ENCODE measurements at regions not wholly inside any gene's neighbourhood (a gene's known extent, or its start where the extent isn't known, plus 50 kb on each side); places are given as distances from the start of the nearest gene placed in this dataset.

- intact Hi-C loops (cut with micrococcal nuclease; ENCODE audit: unreplicated experiment), result no loop called here
- no peak overlapping the region for H3K4me3 Mint-ChIP-seq (ENCODE audit: unreplicated experiment)
- H3K4me1 Mint-ChIP-seq (ENCODE audit: low read depth, unreplicated experiment), result no peaks in the 10 kb centered on the region
- CTCF ChIA-PET, result no interaction called here
- no peak for DNase-seq
- POLR2A ChIA-PET, result no interaction called here
- no peak overlapping the region for H3K27ac Mint-ChIP-seq (ENCODE audit: unreplicated experiment)
- peaks cover 5% of the 10 kb centered on the region for H3K27me3 Mint-ChIP-seq (ENCODE audit: insufficient read depth, unreplicated experiment)
- H3K36me3 Mint-ChIP-seq (ENCODE audit: insufficient read depth, unreplicated experiment), result no peaks in the 10 kb centered on the region
- TF ChIP-seq CTCF (IDR thresholded peaks at IDR 0.05; ENCODE audit: insufficient read depth in 1 of 2, low read depth in 1 of 2, low read length in 1 of 2, severe bottlenecking in 1 of 2, unreplicated experiment in 1 of 2), result no peak
- Histone ChIP-seq H3K9me3 (no peaks in the 10 kb centered on the region), H3K36me3 (ENCODE audit: control insufficient read depth, insufficient read depth, low read length) (no peaks in the 10 kb centered on the region), H3K4me1 (no peaks in the 10 kb centered on the region), H3K27me3 (replicated peaks; ENCODE audit: control insufficient read depth, insufficient read depth, low read length) (no peaks in the 10 kb centered on the region), H3K4me3 (ENCODE audit: low read depth, low read length) (no peak overlapping the region)
- no peaks in the 10 kb centered on the region for H3K9me3 Mint-ChIP-seq (ENCODE audit: unreplicated experiment)
- no TSS peak for BruUV-seq (replicated peaks)
These were observed 125.6 kb upstream of the STEAP4 start for GRCh38 chr7:88432301-88432700.

- peaks cover 5% of the 10 kb centered on the region for H3K27me3 Mint-ChIP-seq (ENCODE audit: insufficient read depth, unreplicated experiment)
- H3K36me3 Mint-ChIP-seq (ENCODE audit: insufficient read depth, unreplicated experiment), result no peaks in the 10 kb centered on the region
- DNase-seq, result no peak
- BruUV-seq (replicated peaks), result no TSS peak
- no peaks in the 10 kb centered on the region for H3K27me3 ChIP-seq (replicated peaks; ENCODE audit: control insufficient read depth, insufficient read depth, low read length)
- TF ChIP-seq CTCF (IDR thresholded peaks at IDR 0.05; ENCODE audit: insufficient read depth in 1 of 2, low read depth in 1 of 2, low read length in 1 of 2, severe bottlenecking in 1 of 2, unreplicated experiment in 1 of 2), result no peak
- ChIA-PET CTCF (no interaction called here), POLR2A (no interaction called here)
- H3K9me3 ChIP-seq, result no peaks in the 10 kb centered on the region
- H3K4me1 ChIP-seq, result no peaks in the 10 kb centered on the region
- no peaks in the 10 kb centered on the region for H3K36me3 ChIP-seq (ENCODE audit: control insufficient read depth, insufficient read depth, low read length)
- no peaks in the 10 kb centered on the region for H3K4me1 Mint-ChIP-seq (ENCODE audit: low read depth, unreplicated experiment)
- H3K4me3 Mint-ChIP-seq (ENCODE audit: unreplicated experiment), result no peak overlapping the region
- H3K4me3 ChIP-seq (ENCODE audit: low read depth, low read length), result no peak overlapping the region
- intact Hi-C loops (cut with micrococcal nuclease; ENCODE audit: unreplicated experiment), result no loop called here
- H3K27ac Mint-ChIP-seq (ENCODE audit: unreplicated experiment), result no peak overlapping the region
- H3K9me3 Mint-ChIP-seq (ENCODE audit: unreplicated experiment), result no peaks in the 10 kb centered on the region
These were observed 125.2 kb upstream of the STEAP4 start for GRCh38 chr7:88431882-88432281.

- Histone ChIP-seq H3K4me3 (ENCODE audit: low read depth, low read length) (no peak overlapping the region), H3K9me3 (no peaks in the 10 kb centered on the region), H3K36me3 (ENCODE audit: control insufficient read depth, insufficient read depth, low read length) (no peaks in the 10 kb centered on the region), H3K4me1 (no peaks in the 10 kb centered on the region), H3K27me3 (replicated peaks; ENCODE audit: control insufficient read depth, insufficient read depth, low read length) (no peaks in the 10 kb centered on the region)
- POLR2A ChIA-PET, result no interaction called here
- no peaks in the 10 kb centered on the region for H3K36me3 Mint-ChIP-seq (ENCODE audit: insufficient read depth, unreplicated experiment)
- no peaks in the 10 kb centered on the region for H3K9me3 Mint-ChIP-seq (ENCODE audit: unreplicated experiment)
- DNase-seq, result no peak
- TF ChIP-seq CTCF (IDR thresholded peaks at IDR 0.05; ENCODE audit: insufficient read depth in 1 of 2, low read depth in 1 of 2, low read length in 1 of 2, severe bottlenecking in 1 of 2, unreplicated experiment in 1 of 2), result no peak
- intact Hi-C loops (cut with micrococcal nuclease; ENCODE audit: unreplicated experiment), result no loop called here
- no peaks in the 10 kb centered on the region for H3K4me1 Mint-ChIP-seq (ENCODE audit: low read depth, unreplicated experiment)
- CTCF ChIA-PET, result no interaction called here
- H3K4me3 Mint-ChIP-seq (ENCODE audit: unreplicated experiment), result no peak overlapping the region
- BruUV-seq (replicated peaks), result no TSS peak
- peaks cover 5% of the 10 kb centered on the region for H3K27me3 Mint-ChIP-seq (ENCODE audit: insufficient read depth, unreplicated experiment)
- H3K27ac Mint-ChIP-seq (ENCODE audit: unreplicated experiment), result no peak overlapping the region
These were observed 122.7 kb upstream of the STEAP4 start for GRCh38 chr7:88429382-88429781.
